ENCODE measurements at regions not wholly inside any gene's neighbourhood (a gene's known extent, or its start where the extent isn't known, plus 50 kb on each side); places are given as distances from the start of the nearest gene placed in this dataset.
A peak's percentile ranks its signal among the peaks of the same experiment; 100 is the strongest.

- Histone ChIP-seq H3K79me1 (ENCODE audit: low read depth, low read length) (no peaks in the 10 kb centered on the region), H2BK5ac (ENCODE audit: low read depth, low read length) (no peak overlapping the region), H3K36me3 (ENCODE audit: control insufficient read depth in 2 of 4, insufficient read depth in 4 of 4, low read length in 3 of 4) (no peaks in the 10 kb centered on the region), H3K27me3 (replicated peaks in 1 of 4; ENCODE audit: control insufficient read depth in 3 of 4, extremely low read depth in 1 of 4, insufficient read depth in 3 of 4, low read length in 3 of 4) (no peaks in the 10 kb centered on the region), H2BK20ac (ENCODE audit: low read length) (no peak overlapping the region), H2BK120ac (replicated peaks; ENCODE audit: low read depth, low read length) (no peak overlapping the region), H3K14ac (ENCODE audit: insufficient read length) (no peak overlapping the region), H3K9me3 (ENCODE audit: insufficient read depth in 2 of 2, low read depth in 1 of 2, low read length in 1 of 2) (no peaks in the 10 kb centered on the region), H4K8ac (ENCODE audit: extremely low read depth, insufficient read depth, low read length) (0 out of 2 replicates have a peak overlapping the region, but pooled peaks have one; percentile 14), H3K56ac (replicated peaks; ENCODE audit: insufficient read length, low read depth, low read length) (no peak overlapping the region), H2AFZ (ENCODE audit: low read length) (no peak overlapping the region), H4K5ac (ENCODE audit: insufficient read length, low read depth, low read length) (no peak overlapping the region), H3K4me1 (replicated peaks in 1 of 4; ENCODE audit: control insufficient read depth in 3 of 4, insufficient read depth in 4 of 4, low read length in 3 of 4) (no peaks in the 10 kb centered on the region), H2BK15ac (ENCODE audit: low read length) (no peak overlapping the region), H3K27ac (ENCODE audit: low read depth, low read length) (no peak overlapping the region), H3K4ac (replicated peaks; ENCODE audit: insufficient read length, low read depth, low read length) (no peak overlapping the region), H3K4me3 (ENCODE audit: extremely low read depth in 1 of 4, insufficient read depth in 2 of 4, low read depth in 3 of 4, low read length in 4 of 4) (no peak overlapping the region), H3K9ac (replicated peaks in 1 of 4; ENCODE audit: extremely low read depth in 1 of 4, low read depth in 3 of 4, low read length in 3 of 4) (no peak overlapping the region), H3K23ac (ENCODE audit: insufficient read length) (no peak overlapping the region), H2BK12ac (ENCODE audit: low read depth, low read length) (no peak overlapping the region), H3K23me2 (ENCODE audit: low read depth, low read length) (no peaks in the 10 kb centered on the region), H2AK5ac (ENCODE audit: low read depth, low read length) (no peak overlapping the region), H3K4me2 (ENCODE audit: insufficient read depth in 1 of 2, low read depth in 2 of 2, low read length in 2 of 2) (no peak overlapping the region), H4K91ac (replicated peaks; ENCODE audit: insufficient read length, low read length) (no peak overlapping the region), H4K20me1 (replicated peaks in 1 of 2; ENCODE audit: control insufficient read depth in 1 of 2, insufficient read depth in 2 of 2, low read length in 2 of 2) (no peaks in the 10 kb centered on the region), H3K79me2 (ENCODE audit: control insufficient read depth in 1 of 2, insufficient read depth in 2 of 2, low read length in 2 of 2) (no peaks in the 10 kb centered on the region), H3K18ac (ENCODE audit: extremely low read depth, low read length) (no peak overlapping the region)
- ChIA-PET POLR2A (ENCODE audit: partially characterized antibody) (no interaction called here), CTCF (ENCODE audit: partially characterized antibody) (interaction anchor here (0.7 to 1.3 kb wide), 2 partner anchors 8 to 125 kb away, joined by 3 read pairs; no protein-coding TSS in a partner anchor)
- 96% methylated on average over 13 of the region's 13 CpGs; no CpG with 5 or more reads in 1 of the 2 experiments for WGBS, 2 experiments (ENCODE audit: extremely low coverage in 1 of 2, insufficient coverage in 1 of 2, insufficient read length in 1 of 2, insufficient replicate concordance in 2 of 2, low coverage in 1 of 2, low lambda C conversion rate in 2 of 2, missing lambda C conversion rate in 1 of 2)
- DNase-seq (ENCODE audit: low read depth in 1 of 2, low spot score in 2 of 2), result peak in 1 of 2 experiments; percentile 17
- FAIRE-seq, result no peak
- TF ChIP-seq EGR1 (IDR thresholded peaks at IDR 0.05; ENCODE audit: borderline replicate concordance, low read depth, low read length) (no peak), HDAC2 (IDR thresholded peaks at IDR 0.05; ENCODE audit: borderline replicate concordance in 1 of 2, low read depth in 2 of 2, low read length in 2 of 2) (no peak), SUZ12 (IDR thresholded peaks at IDR 0.05; ENCODE audit: low read length) (no peak), PHF8 (conservative IDR thresholded peaks at IDR 0.05; ENCODE audit: low read depth, low read length) (no peak), RNF2 (IDR thresholded peaks at IDR 0.05; ENCODE audit: borderline replicate concordance, low read depth, low read length, missing control alignments, poor library complexity, severe bottlenecking) (no peak), CHD2 (IDR thresholded peaks at IDR 0.05; ENCODE audit: low read length) (no peak), RBBP5 (IDR thresholded peaks at IDR 0.05; ENCODE audit: borderline replicate concordance, low read depth, low read length) (no peak), E2F6 (IDR thresholded peaks at IDR 0.05) (no peak), KDM5A (IDR thresholded peaks at IDR 0.05; ENCODE audit: low read length) (no peak), SP4 (IDR thresholded peaks at IDR 0.05; ENCODE audit: low read length) (no peak), KDM4A (IDR thresholded peaks at IDR 0.05; ENCODE audit: low read depth, low read length, severe bottlenecking) (no peak), TEAD4 (IDR thresholded peaks at IDR 0.05; ENCODE audit: low read depth, low read length) (no peak)
Observed at GRCh38 chr19:32196690-32197420, 148.6 kb upstream of the ZNF507 start.
